ENCODE measurements at regions not wholly inside any gene's neighbourhood (a gene's known extent, or its start where the extent isn't known, plus 50 kb on each side); places are given as distances from the start of the nearest gene placed in this dataset.

DNA sequence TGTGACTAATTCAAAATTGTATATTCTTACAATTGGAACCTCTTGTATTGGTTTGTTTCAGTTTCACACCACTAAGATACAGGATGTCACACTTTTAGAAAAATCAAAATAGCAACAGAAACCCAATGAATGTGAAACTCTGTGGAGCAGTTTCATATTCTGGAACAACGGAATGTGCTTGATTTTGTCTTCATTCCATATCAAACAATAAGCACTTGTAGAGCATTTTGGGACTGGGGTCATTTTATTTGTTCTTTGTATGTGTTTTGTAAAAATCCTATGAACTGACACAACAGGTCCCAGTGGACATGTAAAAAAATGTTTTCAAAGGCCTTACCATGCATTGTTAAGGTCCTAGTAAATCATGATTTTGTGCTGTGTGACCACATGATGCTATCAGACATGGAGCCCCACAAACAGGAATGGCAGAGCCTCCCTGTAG lies 123.1 kb downstream of the DKK1 start:
- Histone ChIP-seq H3K27me3 (replicated peaks in 2 of 5; ENCODE audit: control insufficient read depth in 4 of 5, insufficient read depth in 5 of 5, low read length in 4 of 5) (no peaks in the 10 kb centered on the region), H3K4me1 (ENCODE audit: control extremely low read depth in 1 of 4, control insufficient read depth in 4 of 4, insufficient read depth in 4 of 4, low read length in 3 of 4) (no peaks in the 10 kb centered on the region), H3K4me3 (ENCODE audit: control insufficient read depth in 1 of 7, extremely low read depth in 1 of 7, insufficient read depth in 4 of 7, low read depth in 2 of 7, low read length in 6 of 7) (no peak overlapping the region), H3K9me3 (ENCODE audit: control extremely low read depth in 1 of 5, control insufficient read depth in 4 of 5, insufficient read depth in 2 of 5, low read depth in 1 of 5, low read length in 4 of 5) (no peaks in the 10 kb centered on the region), H3K36me3 (ENCODE audit: control insufficient read depth in 4 of 4, insufficient read depth in 4 of 4, low read length in 3 of 4) (no peaks in the 10 kb centered on the region), H3K27ac (ENCODE audit: insufficient read depth in 1 of 2, low read depth in 1 of 2, low read length in 2 of 2, poor library complexity in 1 of 2, severe bottlenecking in 2 of 2) (no peak overlapping the region)
- WGBS (ENCODE audit: insufficient coverage) = no CpG with 5 or more reads among the region's 1 CpG
- ChIA-PET CTCF (no interaction called here), POLR2A (no interaction called here)
- DNase-seq = no peak

DNA sequence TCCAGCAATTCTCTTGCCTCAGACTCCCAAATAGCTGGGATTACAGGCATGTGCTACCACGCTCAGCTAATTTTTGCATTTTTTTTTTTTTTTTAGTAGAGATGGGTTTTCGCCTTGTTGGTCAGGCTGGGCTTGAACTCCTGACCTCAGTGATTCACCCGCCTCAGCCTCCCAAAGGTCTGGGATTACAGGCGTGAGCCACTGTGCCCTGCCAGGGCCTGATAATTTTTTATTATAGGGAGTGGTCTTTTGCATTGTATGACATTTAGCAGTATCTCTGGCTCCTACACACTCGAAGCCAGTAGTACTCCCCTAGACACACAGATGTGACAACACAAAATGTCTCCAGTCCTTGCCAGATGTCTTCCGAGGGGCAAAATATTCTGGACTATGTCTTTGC lies 124.0 kb downstream of the DKK1 start:
- no peaks in the 10 kb centered on the region for H3K36me3 ChIP-seq (ENCODE audit: control insufficient read depth in 4 of 4, insufficient read depth in 4 of 4, low read length in 3 of 4)
- ChIA-PET CTCF (no interaction called here), POLR2A (no interaction called here)
- no peak overlapping the region for H3K27ac ChIP-seq (ENCODE audit: insufficient read depth in 1 of 2, low read depth in 1 of 2, low read length in 2 of 2, poor library complexity in 1 of 2, severe bottlenecking in 2 of 2)
- WGBS (ENCODE audit: insufficient coverage) = 100% methylated on average over 2 of the region's 6 CpGs
- H3K9me3 ChIP-seq (ENCODE audit: control extremely low read depth in 1 of 5, control insufficient read depth in 4 of 5, insufficient read depth in 2 of 5, low read depth in 1 of 5, low read length in 4 of 5) = no peaks in the 10 kb centered on the region
- no peak overlapping the region for H3K4me3 ChIP-seq (ENCODE audit: control insufficient read depth in 1 of 7, extremely low read depth in 1 of 7, insufficient read depth in 4 of 7, low read depth in 2 of 7, low read length in 6 of 7)
- no peak for DNase-seq
- H3K27me3 ChIP-seq (replicated peaks in 2 of 5; ENCODE audit: control insufficient read depth in 4 of 5, insufficient read depth in 5 of 5, low read length in 4 of 5) = no peaks in the 10 kb centered on the region
- H3K4me1 ChIP-seq (ENCODE audit: control extremely low read depth in 1 of 4, control insufficient read depth in 4 of 4, insufficient read depth in 4 of 4, low read length in 3 of 4) = no peaks in the 10 kb centered on the region

DNA sequence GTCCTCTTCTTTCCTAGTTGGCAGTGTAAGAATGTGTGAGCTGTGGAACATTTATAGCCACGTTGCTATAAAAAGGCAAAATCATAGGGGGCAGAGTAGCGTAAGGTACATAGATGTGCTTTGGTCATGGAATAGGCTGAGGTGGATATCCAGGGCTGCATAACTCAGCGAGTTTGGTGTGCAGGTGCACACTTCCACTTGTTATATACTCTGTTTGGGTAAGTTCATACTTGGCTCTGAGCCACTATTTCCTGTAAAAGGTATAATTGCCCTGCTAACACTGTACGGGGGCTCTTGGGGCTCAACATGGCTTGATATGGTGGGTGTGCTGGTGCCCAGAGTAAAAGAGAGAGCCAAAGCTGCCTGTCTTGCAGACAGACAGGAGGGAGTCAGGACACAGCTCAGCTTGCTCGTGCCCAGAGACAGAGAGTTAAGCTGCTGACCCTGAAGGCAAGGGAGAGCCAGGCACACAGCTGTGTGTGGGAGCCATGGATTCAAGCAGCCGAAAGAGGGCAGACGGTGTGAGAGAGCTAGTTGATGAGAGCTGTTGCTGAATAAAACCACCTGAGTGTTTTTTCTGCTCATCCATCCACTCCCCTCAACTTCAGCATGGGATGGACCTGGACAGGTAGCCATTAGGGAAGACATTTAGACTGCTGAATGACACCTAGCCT lies 126.7 kb downstream of the DKK1 start:
- ChIA-PET POLR2A (no interaction called here), CTCF (no interaction called here)
- Histone ChIP-seq H3K4me1 (ENCODE audit: control extremely low read depth in 1 of 4, control insufficient read depth in 4 of 4, insufficient read depth in 4 of 4, low read length in 3 of 4) (no peaks in the 10 kb centered on the region), H3K9me3 (ENCODE audit: control extremely low read depth in 1 of 5, control insufficient read depth in 4 of 5, insufficient read depth in 2 of 5, low read depth in 1 of 5, low read length in 4 of 5) (no peaks in the 10 kb centered on the region), H3K27ac (ENCODE audit: insufficient read depth in 1 of 2, low read depth in 1 of 2, low read length in 2 of 2, poor library complexity in 1 of 2, severe bottlenecking in 2 of 2) (no peak overlapping the region), H3K36me3 (ENCODE audit: control insufficient read depth in 4 of 4, insufficient read depth in 4 of 4, low read length in 3 of 4) (no peaks in the 10 kb centered on the region), H3K4me3 (ENCODE audit: control insufficient read depth in 1 of 7, extremely low read depth in 1 of 7, insufficient read depth in 4 of 7, low read depth in 2 of 7, low read length in 6 of 7) (no peak overlapping the region), H3K27me3 (replicated peaks in 2 of 5; ENCODE audit: control insufficient read depth in 4 of 5, insufficient read depth in 5 of 5, low read length in 4 of 5) (no peaks in the 10 kb centered on the region)
- DNase-seq = no peak
- WGBS (ENCODE audit: insufficient coverage) = 90% methylated on average over 6 of the region's 7 CpGs

DNA sequence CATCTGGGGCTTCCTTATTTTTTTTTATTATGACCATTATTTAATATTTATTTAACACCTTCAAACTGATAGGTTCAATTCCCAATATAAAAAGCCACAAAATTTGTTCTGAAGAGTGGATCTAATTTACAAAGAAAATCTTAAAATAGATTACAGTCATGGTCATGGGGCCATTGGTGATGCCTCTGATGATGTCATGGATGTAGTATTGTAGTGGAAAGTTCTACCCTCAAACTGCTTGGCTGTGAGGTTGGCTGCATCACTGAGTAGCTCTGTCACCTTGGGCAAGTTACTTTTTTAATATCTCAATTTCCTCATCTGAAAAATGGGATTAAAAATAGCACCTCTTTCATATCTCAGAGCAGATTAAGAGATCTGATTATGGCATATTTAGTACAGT lies 128.5 kb downstream of the DKK1 start:
- ChIA-PET POLR2A (no interaction called here), CTCF (no interaction called here)
- no peak for DNase-seq
- Histone ChIP-seq H3K4me1 (ENCODE audit: control extremely low read depth in 1 of 4, control insufficient read depth in 4 of 4, insufficient read depth in 4 of 4, low read length in 3 of 4) (no peaks in the 10 kb centered on the region), H3K4me3 (ENCODE audit: control insufficient read depth in 1 of 7, extremely low read depth in 1 of 7, insufficient read depth in 4 of 7, low read depth in 2 of 7, low read length in 6 of 7) (no peak overlapping the region), H3K9me3 (ENCODE audit: control extremely low read depth in 1 of 5, control insufficient read depth in 4 of 5, insufficient read depth in 2 of 5, low read depth in 1 of 5, low read length in 4 of 5) (no peaks in the 10 kb centered on the region), H3K27me3 (replicated peaks in 2 of 5; ENCODE audit: control insufficient read depth in 4 of 5, insufficient read depth in 5 of 5, low read length in 4 of 5) (no peaks in the 10 kb centered on the region), H3K27ac (ENCODE audit: insufficient read depth in 1 of 2, low read depth in 1 of 2, low read length in 2 of 2, poor library complexity in 1 of 2, severe bottlenecking in 2 of 2) (no peak overlapping the region), H3K36me3 (ENCODE audit: control insufficient read depth in 4 of 4, insufficient read depth in 4 of 4, low read length in 3 of 4) (no peaks in the 10 kb centered on the region)

DNA sequence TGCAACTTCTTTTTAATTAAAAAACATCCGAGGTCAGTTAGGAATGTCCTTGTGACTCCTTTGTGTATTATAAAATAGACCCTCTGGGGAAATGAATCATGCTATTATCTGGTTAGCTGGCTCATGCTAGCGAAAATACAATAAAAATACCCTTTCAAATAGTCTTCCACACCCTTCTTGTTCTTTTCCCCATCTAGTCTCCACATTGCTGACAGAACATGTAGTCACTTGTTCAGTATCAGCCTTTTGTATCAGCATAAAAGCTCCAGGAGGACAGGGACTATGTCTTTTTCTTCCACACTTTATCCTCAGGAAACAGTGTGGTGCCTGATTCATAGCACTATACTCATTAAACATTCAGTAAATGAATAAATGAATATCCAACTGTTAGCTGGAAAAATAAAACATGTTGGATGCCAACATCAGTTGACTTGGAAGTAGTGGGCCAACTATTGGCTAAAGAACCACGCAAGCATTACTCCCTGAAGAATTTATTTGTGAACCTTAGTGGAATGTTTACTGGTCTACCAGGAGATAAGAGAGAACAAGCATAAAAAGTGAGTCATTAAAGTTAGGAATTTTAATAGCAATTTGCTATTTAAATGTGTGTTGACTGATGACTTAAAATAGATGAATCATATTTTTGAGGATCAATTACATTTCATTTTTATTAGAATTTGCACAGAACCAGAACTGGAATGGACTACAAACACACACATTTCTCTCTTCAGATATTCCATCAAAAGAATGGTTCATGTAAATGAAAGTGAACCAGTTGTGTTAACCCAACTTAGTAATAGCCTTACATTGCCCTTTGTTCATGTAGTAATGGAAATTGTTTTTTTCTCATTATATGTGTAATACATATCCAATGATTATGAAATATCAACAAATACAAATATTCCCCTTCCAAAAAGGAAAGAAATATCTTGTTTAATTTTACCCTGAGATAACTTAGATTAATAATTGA lies 129.6 kb downstream of the DKK1 start:
- no peak overlapping the region for H3K27ac ChIP-seq (ENCODE audit: insufficient read depth in 1 of 2, low read depth in 1 of 2, low read length in 2 of 2, poor library complexity in 1 of 2, severe bottlenecking in 2 of 2)
- POLR2A ChIA-PET = no interaction called here
- 100% methylated on average over 1 of the region's 3 CpGs for WGBS (ENCODE audit: insufficient coverage)
- H3K4me1 ChIP-seq (ENCODE audit: control extremely low read depth in 1 of 4, control insufficient read depth in 4 of 4, insufficient read depth in 4 of 4, low read length in 3 of 4) = no peaks in the 10 kb centered on the region
- no peak overlapping the region for H3K4me3 ChIP-seq (ENCODE audit: control insufficient read depth in 1 of 7, extremely low read depth in 1 of 7, insufficient read depth in 4 of 7, low read depth in 2 of 7, low read length in 6 of 7)
- no peaks in the 10 kb centered on the region for H3K27me3 ChIP-seq (replicated peaks in 2 of 5; ENCODE audit: control insufficient read depth in 4 of 5, insufficient read depth in 5 of 5, low read length in 4 of 5)
- CTCF ChIA-PET = no interaction called here
- no peak for DNase-seq
- no peaks in the 10 kb centered on the region for H3K36me3 ChIP-seq (ENCODE audit: control insufficient read depth in 4 of 4, insufficient read depth in 4 of 4, low read length in 3 of 4)
- no peaks in the 10 kb centered on the region for H3K9me3 ChIP-seq (ENCODE audit: control extremely low read depth in 1 of 5, control insufficient read depth in 4 of 5, insufficient read depth in 2 of 5, low read depth in 1 of 5, low read length in 4 of 5)

DNA sequence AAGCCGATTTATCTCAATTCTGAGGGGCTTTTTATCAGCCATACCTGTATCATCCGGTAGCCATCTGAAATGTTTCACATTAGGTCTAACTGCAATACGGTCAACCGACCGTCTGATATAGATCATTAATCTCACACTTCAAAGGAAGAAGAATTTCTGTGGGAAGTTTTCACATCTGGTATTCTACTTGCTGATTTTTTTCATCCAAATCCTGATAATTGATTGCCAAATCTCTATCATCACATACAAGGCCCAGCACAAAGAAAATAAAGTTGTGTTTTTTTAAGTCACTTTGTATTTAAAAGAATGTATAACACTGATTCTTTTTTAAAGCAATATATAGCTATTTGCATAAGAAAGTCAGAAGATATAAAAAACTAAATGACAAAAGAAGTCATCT lies 132.3 kb downstream of the DKK1 start:
- H3K36me3 ChIP-seq (ENCODE audit: control insufficient read depth in 4 of 4, insufficient read depth in 4 of 4, low read length in 3 of 4) = no peaks in the 10 kb centered on the region
- no peak overlapping the region for H3K27ac ChIP-seq (ENCODE audit: insufficient read depth in 1 of 2, low read depth in 1 of 2, low read length in 2 of 2, poor library complexity in 1 of 2, severe bottlenecking in 2 of 2)
- no peaks in the 10 kb centered on the region for H3K4me1 ChIP-seq (ENCODE audit: control extremely low read depth in 1 of 4, control insufficient read depth in 4 of 4, insufficient read depth in 4 of 4, low read length in 3 of 4)
- WGBS (ENCODE audit: insufficient coverage) = 100% methylated on average over 2 of the region's 5 CpGs
- H3K27me3 ChIP-seq (replicated peaks in 2 of 5; ENCODE audit: control insufficient read depth in 4 of 5, insufficient read depth in 5 of 5, low read length in 4 of 5) = no peaks in the 10 kb centered on the region
- ChIA-PET CTCF (no interaction called here), POLR2A (no interaction called here)
- no peaks in the 10 kb centered on the region for H3K9me3 ChIP-seq (ENCODE audit: control extremely low read depth in 1 of 5, control insufficient read depth in 4 of 5, insufficient read depth in 2 of 5, low read depth in 1 of 5, low read length in 4 of 5)
- no peak for DNase-seq
- no peak overlapping the region for H3K4me3 ChIP-seq (ENCODE audit: control insufficient read depth in 1 of 7, extremely low read depth in 1 of 7, insufficient read depth in 4 of 7, low read depth in 2 of 7, low read length in 6 of 7)

DNA sequence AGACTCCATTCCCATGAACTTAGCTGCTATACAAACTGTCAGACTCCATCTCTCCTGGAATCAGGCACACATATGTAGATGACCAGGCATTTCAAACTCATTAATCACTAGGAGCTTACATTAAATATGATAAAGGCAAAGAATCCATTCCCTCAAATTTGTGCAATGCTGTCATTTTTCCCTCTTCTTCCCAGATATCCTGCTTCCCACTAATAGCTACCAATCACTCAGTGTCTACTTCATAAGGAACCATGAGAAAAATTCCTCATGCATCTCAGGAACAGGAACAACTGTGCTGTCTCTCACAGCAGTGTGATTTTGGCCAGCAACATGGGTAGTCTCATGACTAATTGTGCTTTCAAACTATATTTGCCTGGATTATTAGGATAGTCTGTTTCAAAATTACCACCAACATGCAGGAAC lies 133.9 kb downstream of the DKK1 start:
- Histone ChIP-seq H3K9me3 (ENCODE audit: control extremely low read depth in 1 of 5, control insufficient read depth in 4 of 5, insufficient read depth in 2 of 5, low read depth in 1 of 5, low read length in 4 of 5) (no peaks in the 10 kb centered on the region), H3K4me1 (ENCODE audit: control extremely low read depth in 1 of 4, control insufficient read depth in 4 of 4, insufficient read depth in 4 of 4, low read length in 3 of 4) (no peaks in the 10 kb centered on the region), H3K27ac (ENCODE audit: insufficient read depth in 1 of 2, low read depth in 1 of 2, low read length in 2 of 2, poor library complexity in 1 of 2, severe bottlenecking in 2 of 2) (no peak overlapping the region), H3K27me3 (replicated peaks in 2 of 5; ENCODE audit: control insufficient read depth in 4 of 5, insufficient read depth in 5 of 5, low read length in 4 of 5) (no peaks in the 10 kb centered on the region), H3K36me3 (ENCODE audit: control insufficient read depth in 4 of 4, insufficient read depth in 4 of 4, low read length in 3 of 4) (no peaks in the 10 kb centered on the region), H3K4me3 (ENCODE audit: control insufficient read depth in 1 of 7, extremely low read depth in 1 of 7, insufficient read depth in 4 of 7, low read depth in 2 of 7, low read length in 6 of 7) (no peak overlapping the region)
- POLR2A ChIA-PET = no interaction called here
- CTCF ChIA-PET = no interaction called here
- DNase-seq = no peak
